ENCODE measurements at regions not wholly inside any gene's neighbourhood (a gene's known extent, or its start where the extent isn't known, plus 50 kb on each side); places are given as distances from the start of the nearest gene placed in this dataset.

- no peaks in the 10 kb centered on the region for H3K4me1 ChIP-seq (ENCODE audit: control insufficient read depth in 2 of 2, insufficient read depth in 2 of 2, low read length in 2 of 2)
- peaks cover 0 to 3% of the 10 kb centered on the region in 2 donors for H3K9me3 ChIP-seq (ENCODE audit: control insufficient read depth in 2 of 2, insufficient read depth in 1 of 2, low read length in 1 of 2)
- DNase-seq (ENCODE audit: low read depth in 6 of 9, low spot score in 9 of 9), result no peak
- H3K27ac ChIP-seq (ENCODE audit: low read depth in 1 of 2, low read length in 1 of 2), result no peak overlapping the region
- WGBS, result 98% methylated on average over 3 of the region's 3 CpGs
- H3K4me3 ChIP-seq (ENCODE audit: low read length in 2 of 2), result no peak overlapping the region
- no peaks in the 10 kb centered on the region for H3K27me3 ChIP-seq (ENCODE audit: control insufficient read depth in 2 of 2, insufficient read depth in 1 of 2, low read length in 1 of 2)
- no peaks in the 10 kb centered on the region for H3K36me3 ChIP-seq (ENCODE audit: control insufficient read depth in 2 of 2, insufficient read depth in 2 of 2, low read length in 1 of 2)
Observed at GRCh38 chr1:217327901-217328300, 303.0 kb downstream of the GPATCH2 start.

GRCh38 chr1:217322834-217323233 is 308.1 kb downstream of the GPATCH2 start:
- no peak overlapping the region for H3K4me3 ChIP-seq (ENCODE audit: low read length in 2 of 2)
- H3K4me1 ChIP-seq (ENCODE audit: control insufficient read depth in 2 of 2, insufficient read depth in 2 of 2, low read length in 2 of 2), result no peaks in the 10 kb centered on the region
- H3K36me3 ChIP-seq (ENCODE audit: control insufficient read depth in 2 of 2, insufficient read depth in 2 of 2, low read length in 1 of 2), result no peaks in the 10 kb centered on the region
- H3K27me3 ChIP-seq (ENCODE audit: control insufficient read depth in 2 of 2, insufficient read depth in 1 of 2, low read length in 1 of 2), result no peaks in the 10 kb centered on the region
- no peaks in the 10 kb centered on the region for H3K9me3 ChIP-seq (ENCODE audit: control insufficient read depth in 2 of 2, insufficient read depth in 1 of 2, low read length in 1 of 2)
- WGBS, result 47% methylated on average over 2 of the region's 2 CpGs
- no peak overlapping the region for H3K27ac ChIP-seq (ENCODE audit: low read depth in 1 of 2, low read length in 1 of 2)
- no peak for DNase-seq (ENCODE audit: low read depth in 6 of 9, low spot score in 9 of 9)

GRCh38 chr1:217315346-217315745 is 315.5 kb downstream of the GPATCH2 start:
- Histone ChIP-seq H3K36me3 (ENCODE audit: control insufficient read depth in 2 of 2, insufficient read depth in 2 of 2, low read length in 1 of 2) (no peaks in the 10 kb centered on the region), H3K4me1 (ENCODE audit: control insufficient read depth in 2 of 2, insufficient read depth in 2 of 2, low read length in 2 of 2) (no peaks in the 10 kb centered on the region), H3K27me3 (ENCODE audit: control insufficient read depth in 2 of 2, insufficient read depth in 1 of 2, low read length in 1 of 2) (no peaks in the 10 kb centered on the region), H3K9me3 (ENCODE audit: control insufficient read depth in 2 of 2, insufficient read depth in 1 of 2, low read length in 1 of 2) (no peaks in the 10 kb centered on the region), H3K27ac (ENCODE audit: low read depth in 1 of 2, low read length in 1 of 2) (no peak overlapping the region), H3K4me3 (ENCODE audit: low read length in 2 of 2) (no peak overlapping the region)
- DNase-seq (ENCODE audit: low read depth in 6 of 9, low spot score in 9 of 9), result no peak
- WGBS, result 24% methylated on average over 1 of the region's 1 CpG

GRCh38 chr1:217313096-217313495 is 317.8 kb downstream of the GPATCH2 start:
- Histone ChIP-seq H3K9me3 (ENCODE audit: control insufficient read depth in 2 of 2, insufficient read depth in 1 of 2, low read length in 1 of 2) (no peaks in the 10 kb centered on the region), H3K27me3 (ENCODE audit: control insufficient read depth in 2 of 2, insufficient read depth in 1 of 2, low read length in 1 of 2) (no peaks in the 10 kb centered on the region), H3K36me3 (ENCODE audit: control insufficient read depth in 2 of 2, insufficient read depth in 2 of 2, low read length in 1 of 2) (no peaks in the 10 kb centered on the region), H3K4me3 (ENCODE audit: low read length in 2 of 2) (no peak overlapping the region), H3K27ac (ENCODE audit: low read depth in 1 of 2, low read length in 1 of 2) (no peak overlapping the region), H3K4me1 (ENCODE audit: control insufficient read depth in 2 of 2, insufficient read depth in 2 of 2, low read length in 2 of 2) (no peaks in the 10 kb centered on the region)
- WGBS, result 93% methylated on average over 5 of the region's 5 CpGs
- no peak for DNase-seq (ENCODE audit: low read depth in 6 of 9, low spot score in 9 of 9)

GRCh38 chr1:217311766-217312165 is 319.1 kb downstream of the GPATCH2 start:
- no peaks in the 10 kb centered on the region for H3K4me1 ChIP-seq (ENCODE audit: control insufficient read depth in 2 of 2, insufficient read depth in 2 of 2, low read length in 2 of 2)
- no peaks in the 10 kb centered on the region for H3K36me3 ChIP-seq (ENCODE audit: control insufficient read depth in 2 of 2, insufficient read depth in 2 of 2, low read length in 1 of 2)
- no peaks in the 10 kb centered on the region for H3K27me3 ChIP-seq (ENCODE audit: control insufficient read depth in 2 of 2, insufficient read depth in 1 of 2, low read length in 1 of 2)
- H3K27ac ChIP-seq (ENCODE audit: low read depth in 1 of 2, low read length in 1 of 2), result no peak overlapping the region
- H3K4me3 ChIP-seq (ENCODE audit: low read length in 2 of 2), result no peak overlapping the region
- no peaks in the 10 kb centered on the region for H3K9me3 ChIP-seq (ENCODE audit: control insufficient read depth in 2 of 2, insufficient read depth in 1 of 2, low read length in 1 of 2)
- 62% methylated on average over 1 of the region's 1 CpG for WGBS
- DNase-seq (ENCODE audit: low read depth in 6 of 9, low spot score in 9 of 9), result no peak

GRCh38 chr1:217311269-217311668 is 319.6 kb downstream of the GPATCH2 start:
- no peaks in the 10 kb centered on the region for H3K27me3 ChIP-seq (ENCODE audit: control insufficient read depth in 2 of 2, insufficient read depth in 1 of 2, low read length in 1 of 2)
- WGBS, result 96% methylated on average over 2 of the region's 2 CpGs
- H3K4me1 ChIP-seq (ENCODE audit: control insufficient read depth in 2 of 2, insufficient read depth in 2 of 2, low read length in 2 of 2), result no peaks in the 10 kb centered on the region
- H3K9me3 ChIP-seq (ENCODE audit: control insufficient read depth in 2 of 2, insufficient read depth in 1 of 2, low read length in 1 of 2), result no peaks in the 10 kb centered on the region
- no peak overlapping the region for H3K4me3 ChIP-seq (ENCODE audit: low read length in 2 of 2)
- DNase-seq (ENCODE audit: low read depth in 6 of 9, low spot score in 9 of 9), result no peak
- H3K27ac ChIP-seq (ENCODE audit: low read depth in 1 of 2, low read length in 1 of 2), result no peak overlapping the region
- H3K36me3 ChIP-seq (ENCODE audit: control insufficient read depth in 2 of 2, insufficient read depth in 2 of 2, low read length in 1 of 2), result no peaks in the 10 kb centered on the region

- Histone ChIP-seq H3K9me3 (ENCODE audit: control insufficient read depth in 2 of 2, insufficient read depth in 1 of 2, low read length in 1 of 2) (no peaks in the 10 kb centered on the region), H3K4me1 (ENCODE audit: control insufficient read depth in 2 of 2, insufficient read depth in 2 of 2, low read length in 2 of 2) (no peaks in the 10 kb centered on the region), H3K27ac (ENCODE audit: low read depth in 1 of 2, low read length in 1 of 2) (no peak overlapping the region), H3K4me3 (ENCODE audit: low read length in 2 of 2) (no peak overlapping the region), H3K27me3 (ENCODE audit: control insufficient read depth in 2 of 2, insufficient read depth in 1 of 2, low read length in 1 of 2) (no peaks in the 10 kb centered on the region), H3K36me3 (ENCODE audit: control insufficient read depth in 2 of 2, insufficient read depth in 2 of 2, low read length in 1 of 2) (no peaks in the 10 kb centered on the region)
- DNase-seq (ENCODE audit: low read depth in 6 of 9, low spot score in 9 of 9), result no peak
- WGBS, result 73% methylated on average over 1 of the region's 1 CpG
Observed at GRCh38 chr1:217281332-217281731, 349.6 kb downstream of the GPATCH2 start.

- H3K27ac ChIP-seq (ENCODE audit: low read depth in 1 of 2, low read length in 1 of 2), result peak overlapping the region in 1 of 2 donors; percentile 41
- H3K27me3 ChIP-seq (ENCODE audit: control insufficient read depth in 2 of 2, insufficient read depth in 1 of 2, low read length in 1 of 2), result no peaks in the 10 kb centered on the region
- H3K36me3 ChIP-seq (ENCODE audit: control insufficient read depth in 2 of 2, insufficient read depth in 2 of 2, low read length in 1 of 2), result no peaks in the 10 kb centered on the region
- no peaks in the 10 kb centered on the region for H3K4me1 ChIP-seq (ENCODE audit: control insufficient read depth in 2 of 2, insufficient read depth in 2 of 2, low read length in 2 of 2)
- WGBS, result 90% methylated on average over 6 of the region's 6 CpGs
- no peak overlapping the region for H3K4me3 ChIP-seq (ENCODE audit: low read length in 2 of 2)
- DNase-seq (ENCODE audit: low read depth in 6 of 9, low spot score in 9 of 9), result no peak
- H3K9me3 ChIP-seq (ENCODE audit: control insufficient read depth in 2 of 2, insufficient read depth in 1 of 2, low read length in 1 of 2), result no peaks in the 10 kb centered on the region
Observed at GRCh38 chr1:217275655-217276398, 355.1 kb downstream of the GPATCH2 start.

- 88% methylated on average over 2 of the region's 2 CpGs for WGBS
- peak overlapping the region in 1 of 2 donors; percentile 41 for H3K27ac ChIP-seq (ENCODE audit: low read depth in 1 of 2, low read length in 1 of 2)
- DNase-seq (ENCODE audit: low read depth in 6 of 9, low spot score in 9 of 9), result no peak
Observed at GRCh38 chr1:217274927-217275654, 355.8 kb downstream of the GPATCH2 start.

More at GRCh38 chr1:217274927-217275654, 355.8 kb downstream of the GPATCH2 start:
- H3K27me3 ChIP-seq (ENCODE audit: control insufficient read depth in 2 of 2, insufficient read depth in 1 of 2, low read length in 1 of 2), result no peaks in the 10 kb centered on the region
- H3K36me3 ChIP-seq (ENCODE audit: control insufficient read depth in 2 of 2, insufficient read depth in 2 of 2, low read length in 1 of 2), result no peaks in the 10 kb centered on the region
- H3K4me3 ChIP-seq (ENCODE audit: low read length in 2 of 2), result no peak overlapping the region
- no peaks in the 10 kb centered on the region for H3K9me3 ChIP-seq (ENCODE audit: control insufficient read depth in 2 of 2, insufficient read depth in 1 of 2, low read length in 1 of 2)
- no peaks in the 10 kb centered on the region for H3K4me1 ChIP-seq (ENCODE audit: control insufficient read depth in 2 of 2, insufficient read depth in 2 of 2, low read length in 2 of 2)

All from thymus (tissue), 11 donors.